HCT116 (cell line): ENCODE measurements at regions not wholly inside any gene's neighbourhood (a gene's known extent, or its start where the extent isn't known, plus 50 kb on each side); places are given as distances from the start of the nearest gene placed in this dataset.

Source experiments
- ATAC-seq: fragments of 200-7000 bp; cut with Tn5 transposase; 2 replicates; pipeline ENCODE4 v1.9.1; 2020; ENCODE audit warnings: mild to moderate bottlenecking, moderate library complexity
- BruUV-seq: library from RNA; stranded (reverse); fragments of 400-500 nt; replicated peaks from 2 replicates; lab custom pipeline; 2021; lab: Mats Ljungman, UMichigan
- CTCF ChIA-PET: fragments of 300-600 bp; sonication (Branson Sonifier 250); formaldehyde crosslinking; loops from one replicate; lab custom pipeline; 2021; ENCODE audit warnings: antibody characterized with exemption; lab: Charles Lee
- POLR2A ChIA-PET: fragments of 300-600, 350-600 bp; sonication (Branson Sonifier 250); formaldehyde crosslinking; loops from one replicate; lab custom pipeline; 2021; ENCODE audit warnings: antibody characterized with exemption; lab: Charles Lee
- RAD21 ChIA-PET, 2 experiments: fragments of 300-600 bp; sonication (Branson Sonifier 250); formaldehyde crosslinking; loops; one replicate each; lab custom pipeline; 2023; ENCODE audit warnings: low total read pairs in 2 of 2; ENCODE audit not compliant: uncharacterized antibody in 2 of 2, unreplicated experiment in 2 of 2, low non-redundant PET in 1 of 2; lab: Charles Lee
- DNase-seq: peaks from one replicate; pipeline ENCODE4 v3.0.0-alpha.2; 2010; ENCODE audit warnings: low read depth, low spot score
- H2AFZ ChIP-seq: fragments of 200-600 bp; shearing (Covaris generic), sonication (generic); 2 replicates; pipeline ENCODE4 v1.6.1; 2017; ENCODE audit warnings: low read depth, mixed run types, mixed read lengths, antibody characterized with exemption, low read length; ENCODE audit not compliant: poor library complexity, severe bottlenecking
- H3K27ac ChIP-seq: 2 replicates; pipeline ENCODE4 v1.5.1; 2012; ENCODE audit warnings: low read depth, low read length
- H3K27me3 ChIP-seq: fragments of 200-600 bp; sonication (generic); 2 replicates; pipeline ENCODE4 v1.6.1; 2016; ENCODE audit warnings: mixed run types, low read length, mixed read lengths; ENCODE audit not compliant: insufficient read depth
- H3K36me3 ChIP-seq, 2 experiments: fragments of 200-500 bp in 1 of 2; fragments of 200-600 bp in 1 of 2; sonication (Bioruptor generic) in 1 of 2; sonication (generic) in 1 of 2; 2 replicates each; pipeline versions ENCODE4 v1.5.1 to v1.6.1; 2014 to 2016; ENCODE audit warnings: low read length in 2 of 2, inconsistent platforms in 1 of 2, mixed read lengths in 1 of 2, mixed run types in 1 of 2; ENCODE audit not compliant: insufficient read depth in 2 of 2, control insufficient read depth in 1 of 2
- H3K4me1 ChIP-seq, 2 experiments: fragments of 200-600 bp in 1 of 2; sonication (generic) in 1 of 2; 2 replicates each; pipeline versions ENCODE4 v1.5.1 to v1.6.1; 2012 to 2017; ENCODE audit warnings: low read length in 2 of 2, inconsistent platforms in 1 of 2, mild to moderate bottlenecking in 1 of 2, mixed read lengths in 1 of 2, mixed run types in 1 of 2, moderate library complexity in 1 of 2; ENCODE audit not compliant: insufficient read depth in 2 of 2, control insufficient read depth in 1 of 2
- H3K4me2 ChIP-seq: fragments of 200-600 bp; sonication (generic); 2 replicates; pipeline ENCODE4 v1.6.1; 2017; ENCODE audit warnings: mixed run types, low read length, mixed read lengths
- H3K4me3 ChIP-seq, 2 experiments: fragments of 200-600 bp in 1 of 2; sonication (generic) in 1 of 2; replicated peaks in 1 of 2; 2 replicates each; pipeline ENCODE4 v1.5.1; 2011 to 2016; ENCODE audit warnings: low read length in 2 of 2, control low read depth in 1 of 2, low read depth in 1 of 2, mild to moderate bottlenecking in 1 of 2, mixed read lengths in 1 of 2, mixed run types in 1 of 2
- H3K79me2 ChIP-seq: fragments of 200-600 bp; sonication (generic); 2 replicates; pipeline ENCODE4 v1.6.1; 2017; ENCODE audit warnings: mild to moderate bottlenecking, mixed run types, low read length, moderate library complexity, mixed read lengths; ENCODE audit not compliant: insufficient read depth
- H3K9ac ChIP-seq: fragments of 200-600 bp; sonication (generic); 2 replicates; pipeline ENCODE4 v1.6.1; 2016; ENCODE audit warnings: low read length, mixed read lengths
- H3K9me2 ChIP-seq: fragments of 200-600 bp; sonication (generic), shearing (Covaris generic); 2 replicates; pipeline ENCODE4 v1.6.1; 2017; ENCODE audit warnings: mixed run types, mild to moderate bottlenecking, moderate library complexity; ENCODE audit not compliant: insufficient read depth
- H3K9me3 ChIP-seq, 2 experiments: fragments of 200-500 bp in 1 of 2; fragments of 200-600 bp in 1 of 2; sonication (Bioruptor generic) in 1 of 2; sonication (generic) in 1 of 2; 2 replicates each; pipeline ENCODE4 v1.6.1; 2014 to 2017; ENCODE audit warnings: low read length in 2 of 2, mixed read lengths in 2 of 2, inconsistent platforms in 1 of 2, low read depth in 1 of 2, mild to moderate bottlenecking in 1 of 2, mixed run types in 1 of 2, moderate library complexity in 1 of 2; ENCODE audit not compliant: control insufficient read depth in 1 of 2, insufficient read depth in 1 of 2
- H4K20me1 ChIP-seq: fragments of 200-600 bp; sonication (generic), shearing (Covaris generic); 2 replicates; pipeline ENCODE4 v1.6.1; 2017; ENCODE audit warnings: mixed run types, mild to moderate bottlenecking, moderate library complexity; ENCODE audit not compliant: insufficient read depth
- EGR1 ChIP-seq: IDR thresholded peaks from 2 replicates; pipeline ENCODE4 v1.6.1; 2012; ENCODE audit warnings: low read depth
- EZH2phosphoT487 ChIP-seq: fragments of 200-600 bp; IDR thresholded peaks from 2 replicates; pipeline ENCODE4 v1.6.1; 2018; ENCODE audit warnings: antibody characterized with exemption, borderline replicate concordance
- POLR2AphosphoS5 ChIP-seq: IDR thresholded peaks from 2 replicates; pipeline ENCODE4 v1.6.1; 2011; ENCODE audit warnings: mild to moderate bottlenecking, low read depth, low read length, moderate library complexity
- SP1 ChIP-seq: IDR thresholded peaks from 2 replicates; pipeline ENCODE4 v1.6.1; 2012; ENCODE audit warnings: low read depth
- intact Hi-C: fragments of 100-400 bp; cut with micrococcal nuclease; formaldehyde crosslinking; loops from 2 replicates; pipeline ENCODE4 v1.10.0; 2022

GRCh38 chr17:71964559-71964958 is 156.3 kb upstream of the SOX9 start:
- TF ChIP-seq SP1 = no peak
- TF ChIP-seq, all 23 proteins: peak for 0
- H3K9me3 ChIP-seq = no peaks in the 10 kb centered on the region
- H3K9me2 ChIP-seq = no peaks in the 10 kb centered on the region
- H3K4me2 ChIP-seq = no peak overlapping the region
- RAD21 ChIA-PET = no interaction called here
- no peaks in the 10 kb centered on the region for H3K4me1 ChIP-seq
- no peak overlapping the region for H3K9ac ChIP-seq
- no peak overlapping the region for H3K4me3 ChIP-seq
- no peak for DNase-seq
- CTCF ChIA-PET = no interaction called here
- H4K20me1 ChIP-seq = no peaks in the 10 kb centered on the region
- no peaks in the 10 kb centered on the region for H3K36me3 ChIP-seq
- POLR2A ChIA-PET = no interaction called here
- H3K27me3 ChIP-seq = no peaks in the 10 kb centered on the region
- ATAC-seq = no peak
- H3K27ac ChIP-seq = no peak overlapping the region
- H2AFZ ChIP-seq = no peak overlapping the region
- H3K79me2 ChIP-seq = no peaks in the 10 kb centered on the region
- intact Hi-C loops = no loop called here
- BruUV-seq = no TSS peak

- ATAC-seq (no peak), DNase-seq (no peak)
- TF ChIP-seq POLR2AphosphoS5 (no peak), EGR1 (no peak), EZH2phosphoT487 (no peak)
- no peak overlapping the region for H3K4me2 ChIP-seq
- BruUV-seq = no TSS peak
- CTCF ChIA-PET = no interaction called here
- no peaks in the 10 kb centered on the region for H3K9me2 ChIP-seq
- H3K4me1 ChIP-seq = peaks cover 0 to 8% of the 10 kb centered on the region in 2 experiments; a peak in 1 of 4 replicates
- RAD21 ChIA-PET = no interaction called here
- no peak overlapping the region for H3K27ac ChIP-seq
- no peaks in the 10 kb centered on the region for H3K36me3 ChIP-seq
- no peaks in the 10 kb centered on the region for H3K9me3 ChIP-seq
- no peak overlapping the region for H2AFZ ChIP-seq
- POLR2A ChIA-PET = no interaction called here
- H3K79me2 ChIP-seq = no peaks in the 10 kb centered on the region
- no peak overlapping the region for H3K9ac ChIP-seq
- H4K20me1 ChIP-seq = no peaks in the 10 kb centered on the region
- no peaks in the 10 kb centered on the region for H3K27me3 ChIP-seq
- H3K4me3 ChIP-seq = no peak overlapping the region
- intact Hi-C loops = no loop called here
Measured at GRCh38 chr17:71966055-71966454, 154.8 kb upstream of the SOX9 start.
